Upper lobe of left lung (tissue), 4 donors: ENCODE measurements at regions not wholly inside any gene's neighbourhood (a gene's known extent, or its start where the extent isn't known, plus 50 kb on each side); places are given as distances from the start of the nearest gene placed in this dataset.

ENCODE experiments used
- EP300 ChIP-seq, 4 donors: sonication (generic); formaldehyde crosslinking; IDR thresholded peaks; one replicate each; pipeline ENCODE4 v1.5.1; 2017; ENCODE audit warnings: antibody characterized with exemption in 4 of 4, control low read depth in 2 of 4
- POLR2A ChIP-seq, 4 donors: fragments of 450-650 bp; IDR thresholded peaks; one replicate each; pipeline ENCODE4 v1.5.1; 2016 to 2017; ENCODE audit warnings: antibody characterized with exemption in 4 of 4, mild to moderate bottlenecking in 2 of 4
- POLR2AphosphoS5 ChIP-seq, 2 donors: sonication (generic); formaldehyde crosslinking; IDR thresholded peaks; one replicate each; pipeline ENCODE4 v1.5.1; 2017; ENCODE audit warnings: antibody characterized with exemption in 2 of 2
- TF ChIP-seq, protein P1 (sequence below), 6 experiments: fragments of 450-650 bp in 4 of 6; fragments of 200-600 bp in 2 of 6; sonication (generic) in 2 of 6; IDR thresholded peaks; one replicate each; pipeline ENCODE4 v1.5.1; 2016 to 2019; ENCODE audit warnings: antibody characterized with exemption in 6 of 6

GRCh38 chr5:107786424-107786823 lies 115.7 kb upstream of the EFNA5 start:
- TF ChIP-seq, protein P1, sequence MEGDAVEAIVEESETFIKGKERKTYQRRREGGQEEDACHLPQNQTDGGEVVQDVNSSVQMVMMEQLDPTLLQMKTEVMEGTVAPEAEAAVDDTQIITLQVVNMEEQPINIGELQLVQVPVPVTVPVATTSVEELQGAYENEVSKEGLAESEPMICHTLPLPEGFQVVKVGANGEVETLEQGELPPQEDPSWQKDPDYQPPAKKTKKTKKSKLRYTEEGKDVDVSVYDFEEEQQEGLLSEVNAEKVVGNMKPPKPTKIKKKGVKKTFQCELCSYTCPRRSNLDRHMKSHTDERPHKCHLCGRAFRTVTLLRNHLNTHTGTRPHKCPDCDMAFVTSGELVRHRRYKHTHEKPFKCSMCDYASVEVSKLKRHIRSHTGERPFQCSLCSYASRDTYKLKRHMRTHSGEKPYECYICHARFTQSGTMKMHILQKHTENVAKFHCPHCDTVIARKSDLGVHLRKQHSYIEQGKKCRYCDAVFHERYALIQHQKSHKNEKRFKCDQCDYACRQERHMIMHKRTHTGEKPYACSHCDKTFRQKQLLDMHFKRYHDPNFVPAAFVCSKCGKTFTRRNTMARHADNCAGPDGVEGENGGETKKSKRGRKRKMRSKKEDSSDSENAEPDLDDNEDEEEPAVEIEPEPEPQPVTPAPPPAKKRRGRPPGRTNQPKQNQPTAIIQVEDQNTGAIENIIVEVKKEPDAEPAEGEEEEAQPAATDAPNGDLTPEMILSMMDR (IDR thresholded peaks at IDR 0.05): no peak
- TF ChIP-seq POLR2AphosphoS5 (IDR thresholded peaks at IDR 0.05): no peak
- no peak for TF ChIP-seq POLR2A (IDR thresholded peaks at IDR 0.05)
- TF ChIP-seq EP300 (IDR thresholded peaks at IDR 0.05): no peak
